ENCODE measurements at regions not wholly inside any gene's neighbourhood (a gene's known extent, or its start where the extent isn't known, plus 50 kb on each side); places are given as distances from the start of the nearest gene placed in this dataset.
"Not testable (repeated sequence)": the region's sequence is repeated elsewhere in the genome, so short reads cannot be mapped to it uniquely, and the experiment has no call there.

GRCh38 chr6:6873778-6874177, 234.0 kb upstream of the RREB1 start:
- DNase-seq: no peak

GRCh38 chr6:6875818-6876470, 231.8 kb upstream of the RREB1 start:
- no peak for DNase-seq

GRCh38 chr6:6877792-6878191, 230.0 kb upstream of the RREB1 start:
- not testable (repeated sequence) for DNase-seq

- no peak for DNase-seq
These were observed 228.7 kb upstream of the RREB1 start for GRCh38 chr6:6878887-6879585.

GRCh38 chr6:6879586-6879974, 228.2 kb upstream of the RREB1 start:
- not testable (repeated sequence) for DNase-seq

- no peak for DNase-seq
These were observed 226.9 kb upstream of the RREB1 start for GRCh38 chr6:6880745-6881437.

GRCh38 chr6:6881438-6882225, 226.1 kb upstream of the RREB1 start:
- no peak for DNase-seq

GRCh38 chr6:6882592-6882991, 225.2 kb upstream of the RREB1 start:
- DNase-seq: no peak

- DNase-seq: no peak
These were observed 224.8 kb upstream of the RREB1 start for GRCh38 chr6:6883011-6883410.

GRCh38 chr6:6884193-6884627, 223.6 kb upstream of the RREB1 start:
- no peak for DNase-seq

- no peak for DNase-seq
These were observed 222.8 kb upstream of the RREB1 start for GRCh38 chr6:6884916-6885315.

GRCh38 chr6:6885521-6886170, 222.1 kb upstream of the RREB1 start:
- peak; percentile 41 for DNase-seq

GRCh38 chr6:6886171-6886885, 221.4 kb upstream of the RREB1 start:
- DNase-seq: no peak

GRCh38 chr6:6886886-6887285, 220.9 kb upstream of the RREB1 start:
- no peak for DNase-seq

GRCh38 chr6:6889601-6890000, 218.2 kb upstream of the RREB1 start:
- no peak for DNase-seq

GRCh38 chr6:6890400-6890858, 217.3 kb upstream of the RREB1 start:
- no peak for DNase-seq

GRCh38 chr6:6891125-6891721, 216.5 kb upstream of the RREB1 start:
- DNase-seq: peak; percentile 78

GRCh38 chr6:6891949-6892461, 215.8 kb upstream of the RREB1 start:
- no peak for DNase-seq

GRCh38 chr6:6892744-6893583, 214.8 kb upstream of the RREB1 start:
- DNase-seq: no peak

- DNase-seq: no peak
These were observed 214.1 kb upstream of the RREB1 start for GRCh38 chr6:6893701-6894100.
